ENCODE measurements at regions not wholly inside any gene's neighbourhood (a gene's known extent, or its start where the extent isn't known, plus 50 kb on each side); places are given as distances from the start of the nearest gene placed in this dataset.

DNA sequence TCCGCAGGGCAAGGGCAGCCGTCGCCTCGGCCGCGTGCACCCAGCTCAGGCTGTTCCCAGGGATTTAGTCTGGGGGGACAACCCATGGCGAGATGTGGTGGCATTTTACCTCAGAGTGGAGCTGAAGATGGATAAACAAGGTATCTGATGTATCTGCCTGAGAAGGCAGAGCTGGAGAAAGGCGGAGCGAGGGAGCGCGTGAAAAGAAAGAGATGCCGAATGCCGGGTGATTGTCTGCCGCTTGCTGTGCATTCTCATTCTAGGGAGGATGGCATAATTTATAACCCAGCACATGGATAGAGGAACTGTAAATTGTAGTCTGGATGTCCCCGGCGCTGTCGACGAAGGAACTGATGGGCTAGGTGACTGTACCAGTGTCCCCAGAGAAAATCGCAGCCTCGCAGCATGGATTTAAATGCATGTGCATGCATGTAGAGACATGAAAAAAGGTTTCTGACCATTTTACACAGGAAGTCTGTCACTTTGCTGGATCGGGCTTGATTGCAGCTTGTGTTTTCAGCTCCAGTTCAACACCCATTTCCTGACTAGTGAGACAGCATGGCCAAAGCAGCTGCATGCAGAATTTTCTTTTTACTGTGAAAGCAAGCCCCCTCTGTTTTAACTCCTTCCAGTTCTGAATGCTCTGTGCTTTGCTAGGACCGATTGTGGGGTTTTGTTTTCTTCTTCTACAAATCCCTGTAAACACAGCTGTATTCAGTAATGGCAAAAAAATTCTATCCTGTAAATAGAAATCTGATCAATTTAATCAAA lies 149.7 kb downstream of the PRL start:
- Histone ChIP-seq H3K4me3 (peak overlapping the region; percentile 33 to 66 (median 48)), H3K9me3 (no peaks in the 10 kb centered on the region), H3K4me1 (no peaks in the 10 kb centered on the region), H3K36me3 (no peaks in the 10 kb centered on the region), H3K27me3 (no peaks in the 10 kb centered on the region), H3K27ac (peak overlapping the region in 1 of 2 donors; percentile 76)
- TF ChIP-seq POLR2AphosphoS5 (IDR thresholded peaks at IDR 0.05) (no peak), CTCF (IDR thresholded peaks at IDR 0.05) (no peak), POLR2A (IDR thresholded peaks at IDR 0.05) (no peak)
- no peak for DNase-seq (ENCODE audit: low spot score in 2 of 2)
- intact Hi-C loops (cut with DNase I; ENCODE audit: low total_unique reads) = no loop called here

DNA sequence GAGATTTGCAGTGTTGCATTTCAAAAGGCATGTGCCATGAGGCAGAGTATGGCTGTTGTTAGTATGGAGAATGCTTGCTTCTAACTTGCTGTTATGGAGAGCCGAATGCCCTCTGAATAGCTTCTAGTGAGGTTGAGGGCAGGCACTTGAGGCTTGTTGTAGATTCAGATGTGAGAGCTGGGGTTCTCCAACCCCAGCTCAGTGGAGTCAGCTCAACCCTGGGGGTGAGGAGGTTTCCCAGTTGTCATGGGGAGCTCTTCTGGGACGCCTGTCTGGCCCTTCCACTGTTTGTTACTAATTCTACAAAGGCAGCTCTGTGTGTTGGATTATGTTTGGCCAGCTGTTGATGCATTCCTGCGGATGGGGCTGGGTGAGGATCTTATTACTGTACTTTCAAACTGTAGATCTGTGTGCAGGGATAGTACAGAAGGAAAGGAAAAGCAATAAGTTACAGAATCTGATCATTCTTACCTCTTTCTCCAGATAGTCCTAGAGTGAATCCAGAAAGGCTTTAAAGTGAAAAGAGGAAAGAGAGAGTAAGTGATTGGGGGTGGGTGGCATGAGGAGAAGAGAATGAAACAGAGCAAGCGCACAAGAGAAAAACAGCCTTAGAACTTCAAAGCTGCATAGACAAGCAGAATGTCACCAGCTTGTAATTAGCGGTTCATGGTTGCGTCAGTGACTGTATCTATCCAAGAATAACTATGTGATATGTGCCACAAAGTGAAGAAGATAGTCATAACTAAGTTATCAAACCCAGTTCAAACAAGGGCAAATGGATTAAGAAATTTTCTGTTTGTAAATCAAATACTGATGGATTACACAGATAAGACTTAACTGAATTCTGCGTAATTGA lies 148.7 kb downstream of the PRL start:
- Histone ChIP-seq H3K27me3 (no peaks in the 10 kb centered on the region), H3K4me3 (peak overlapping the region in 2 of 3 donors; percentile 48 to 66), H3K4me1 (no peaks in the 10 kb centered on the region), H3K36me3 (no peaks in the 10 kb centered on the region), H3K27ac (peak overlapping the region; percentile 10 to 57), H3K9me3 (no peaks in the 10 kb centered on the region)
- intact Hi-C loops (cut with DNase I; ENCODE audit: low total_unique reads) = no loop called here
- no peak for TF ChIP-seq POLR2AphosphoS5 (IDR thresholded peaks at IDR 0.05)
- no peak for TF ChIP-seq CTCF (IDR thresholded peaks at IDR 0.05)
- TF ChIP-seq POLR2A (IDR thresholded peaks at IDR 0.05) = no peak
- peak in 1 of 2 donors; percentile 51 for DNase-seq (ENCODE audit: low spot score in 2 of 2)

- no peak overlapping the region for H3K27ac ChIP-seq
- no peaks in the 10 kb centered on the region for H3K9me3 ChIP-seq
- TF ChIP-seq CTCF (IDR thresholded peaks at IDR 0.05) (no peak), POLR2A (IDR thresholded peaks at IDR 0.05) (no peak), POLR2AphosphoS5 (IDR thresholded peaks at IDR 0.05) (no peak)
- H3K27me3 ChIP-seq = no peaks in the 10 kb centered on the region
- no peaks in the 10 kb centered on the region for H3K4me1 ChIP-seq
- H3K36me3 ChIP-seq = no peaks in the 10 kb centered on the region
- no peak for DNase-seq (ENCODE audit: low spot score in 2 of 2)
- intact Hi-C loops (cut with DNase I; ENCODE audit: low total_unique reads) = no loop called here
- H3K4me3 ChIP-seq = no peak overlapping the region
Observed at GRCh38 chr6:22149096-22149495, 147.7 kb downstream of the PRL start.

DNA sequence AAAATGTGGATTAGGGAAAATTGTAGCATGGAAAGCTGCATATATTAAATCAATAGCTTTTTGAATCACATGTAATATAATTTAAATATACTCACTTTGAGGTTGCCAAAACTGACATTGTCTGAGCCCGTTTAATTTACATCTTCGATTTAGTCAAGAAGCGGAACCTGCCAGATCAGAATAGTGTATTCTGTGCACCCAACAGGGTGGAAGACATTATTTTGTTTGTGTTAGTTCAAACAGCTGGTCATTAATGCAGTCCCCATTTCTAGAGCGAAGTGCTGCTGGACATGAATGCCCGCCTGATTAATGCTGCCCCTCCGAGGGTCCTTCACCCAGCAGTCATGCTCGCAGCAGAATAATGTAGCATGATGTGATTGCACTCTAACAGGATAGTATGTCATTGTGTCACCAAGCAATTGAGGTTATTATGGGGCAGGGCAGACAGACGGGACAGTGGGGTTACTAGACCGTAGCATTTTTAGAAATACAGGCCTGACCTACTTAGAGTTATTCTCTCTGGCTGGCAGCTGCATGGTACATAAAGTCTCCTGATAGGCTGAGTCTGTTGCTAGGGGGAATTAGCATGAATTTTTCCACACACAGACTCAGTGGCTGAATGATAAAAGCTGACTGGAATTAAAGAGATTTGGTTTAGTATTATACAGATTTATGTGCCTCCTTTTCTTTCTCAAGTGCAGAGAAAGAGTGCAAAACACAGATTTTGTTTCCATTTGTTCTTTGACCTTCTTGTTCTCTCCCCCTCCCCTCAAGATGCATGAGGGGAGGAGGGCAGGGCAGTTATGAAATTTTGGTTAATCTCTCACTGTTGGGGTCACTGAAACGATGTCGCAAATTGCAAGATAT lies 147.1 kb downstream of the PRL start:
- Histone ChIP-seq H3K4me1 (no peaks in the 10 kb centered on the region), H3K27me3 (no peaks in the 10 kb centered on the region), H3K9me3 (no peaks in the 10 kb centered on the region), H3K27ac (peak overlapping the region in 1 of 2 donors; percentile 2), H3K36me3 (no peaks in the 10 kb centered on the region), H3K4me3 (no peak overlapping the region)
- TF ChIP-seq CTCF (IDR thresholded peaks at IDR 0.05) = no peak
- no peak for TF ChIP-seq POLR2AphosphoS5 (IDR thresholded peaks at IDR 0.05)
- intact Hi-C loops (cut with DNase I; ENCODE audit: low total_unique reads) = no loop called here
- DNase-seq (ENCODE audit: low spot score in 2 of 2) = no peak

All from breast epithelium (tissue), 4 donors.